GM12872 (cell line): ENCODE measurements at regions not wholly inside any gene's neighbourhood (a gene's known extent, or its start where the extent isn't known, plus 50 kb on each side); places are given as distances from the start of the nearest gene placed in this dataset.

Source experiments
- TF ChIP-seq, protein P1 (sequence below): IDR thresholded peaks from 3 replicates; pipeline ENCODE4 v1.5.1; 2011; ENCODE audit warnings: low read depth, mild to moderate bottlenecking, low read length, moderate library complexity; ENCODE audit not compliant: insufficient read depth

DNA sequence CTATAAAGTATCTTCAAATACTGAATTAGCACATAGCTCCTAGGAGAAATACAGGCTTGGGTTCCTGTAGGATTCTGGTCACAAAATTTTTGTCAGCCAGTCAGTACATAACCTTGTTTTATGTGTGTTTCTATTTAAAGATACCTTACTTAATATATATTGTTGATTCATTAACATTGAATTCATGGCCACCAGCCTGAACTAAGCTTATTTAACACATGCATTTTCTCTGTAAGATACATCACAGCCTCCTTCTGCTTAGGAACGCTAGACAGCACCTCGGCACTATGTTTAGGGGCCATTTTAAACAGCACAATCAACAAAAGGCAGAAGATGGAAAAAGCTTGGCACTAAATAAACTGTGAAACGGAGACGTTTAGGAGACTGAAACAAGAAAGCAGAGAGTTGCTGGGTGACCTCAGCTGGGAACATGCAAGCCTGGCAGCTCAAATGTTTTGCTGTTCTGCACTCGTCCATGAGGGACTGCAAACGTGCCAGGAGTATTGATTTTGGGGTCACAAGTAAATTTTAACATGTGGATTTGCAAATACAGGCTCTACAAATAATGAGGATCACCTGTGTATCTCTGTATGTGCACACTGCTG is 432.2 kb upstream of the TPM1 start:
- TF ChIP-seq, protein P1, sequence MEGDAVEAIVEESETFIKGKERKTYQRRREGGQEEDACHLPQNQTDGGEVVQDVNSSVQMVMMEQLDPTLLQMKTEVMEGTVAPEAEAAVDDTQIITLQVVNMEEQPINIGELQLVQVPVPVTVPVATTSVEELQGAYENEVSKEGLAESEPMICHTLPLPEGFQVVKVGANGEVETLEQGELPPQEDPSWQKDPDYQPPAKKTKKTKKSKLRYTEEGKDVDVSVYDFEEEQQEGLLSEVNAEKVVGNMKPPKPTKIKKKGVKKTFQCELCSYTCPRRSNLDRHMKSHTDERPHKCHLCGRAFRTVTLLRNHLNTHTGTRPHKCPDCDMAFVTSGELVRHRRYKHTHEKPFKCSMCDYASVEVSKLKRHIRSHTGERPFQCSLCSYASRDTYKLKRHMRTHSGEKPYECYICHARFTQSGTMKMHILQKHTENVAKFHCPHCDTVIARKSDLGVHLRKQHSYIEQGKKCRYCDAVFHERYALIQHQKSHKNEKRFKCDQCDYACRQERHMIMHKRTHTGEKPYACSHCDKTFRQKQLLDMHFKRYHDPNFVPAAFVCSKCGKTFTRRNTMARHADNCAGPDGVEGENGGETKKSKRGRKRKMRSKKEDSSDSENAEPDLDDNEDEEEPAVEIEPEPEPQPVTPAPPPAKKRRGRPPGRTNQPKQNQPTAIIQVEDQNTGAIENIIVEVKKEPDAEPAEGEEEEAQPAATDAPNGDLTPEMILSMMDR: no peak

DNA sequence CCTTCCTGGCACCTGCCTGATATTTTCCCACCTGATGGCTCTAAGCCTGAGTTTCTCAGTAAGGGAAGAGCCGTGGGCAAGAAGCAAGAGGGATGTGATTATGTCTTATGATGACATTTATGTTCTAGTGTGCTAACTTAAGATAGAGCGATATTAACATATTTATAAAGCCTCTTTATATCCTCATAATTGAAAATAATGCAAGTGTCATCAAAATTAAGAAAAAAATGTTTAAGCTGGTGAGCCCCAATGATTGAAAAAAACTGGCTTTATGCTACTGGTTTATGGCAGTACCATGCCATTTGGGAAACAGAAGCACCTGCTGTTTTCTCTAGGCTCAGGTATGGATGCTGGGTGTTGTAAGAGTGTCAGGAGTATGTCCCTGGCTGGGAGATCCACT is 431.5 kb upstream of the TPM1 start:
- TF ChIP-seq, protein P1: no peak

DNA sequence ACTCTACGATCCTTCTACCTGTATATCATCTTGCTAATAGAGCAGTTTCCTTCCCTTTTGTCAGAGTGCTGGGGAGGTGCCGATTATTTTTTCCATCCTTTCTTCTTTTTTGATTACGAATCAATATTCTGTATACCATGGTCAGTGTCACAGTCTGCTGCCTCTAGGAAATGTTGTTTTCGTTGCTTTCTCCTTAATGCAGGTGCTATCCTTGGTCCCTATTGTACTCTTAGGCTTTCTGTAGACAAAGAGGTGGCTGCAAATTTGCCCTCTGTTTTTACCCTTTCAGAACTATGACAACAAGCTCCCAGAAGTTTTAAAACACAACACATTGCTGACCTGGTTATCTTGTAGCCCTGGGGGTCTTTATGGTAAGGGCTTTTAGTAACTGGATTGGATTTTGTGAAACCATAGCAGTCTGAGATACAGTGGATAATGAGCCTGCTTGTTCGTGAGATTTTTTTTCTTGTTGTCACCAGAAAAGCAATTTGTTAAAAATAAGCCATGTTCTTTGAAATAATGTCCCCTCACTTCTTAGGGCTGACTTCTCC is 430.3 kb upstream of the TPM1 start:
- TF ChIP-seq, protein P1: no peak

DNA sequence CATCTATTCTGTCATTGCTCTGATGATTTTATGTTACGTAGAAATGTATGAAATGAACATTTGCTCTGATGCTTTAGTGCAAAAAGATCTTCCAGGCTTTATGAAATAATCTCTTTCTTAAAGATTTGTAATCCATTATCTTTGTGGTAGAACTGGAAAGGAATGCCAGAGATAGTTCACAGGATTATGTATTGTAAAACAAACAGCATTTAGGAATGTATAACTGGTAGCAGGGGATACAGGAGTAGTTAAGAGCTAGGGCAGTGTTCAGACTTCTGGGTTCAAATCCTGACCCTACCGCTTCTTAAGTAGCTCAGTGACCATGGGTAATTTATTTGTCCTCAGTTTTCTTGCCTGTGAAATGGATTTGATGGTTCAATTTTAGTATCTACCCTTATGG is 429.8 kb upstream of the TPM1 start:
- TF ChIP-seq, protein P1: no peak

DNA sequence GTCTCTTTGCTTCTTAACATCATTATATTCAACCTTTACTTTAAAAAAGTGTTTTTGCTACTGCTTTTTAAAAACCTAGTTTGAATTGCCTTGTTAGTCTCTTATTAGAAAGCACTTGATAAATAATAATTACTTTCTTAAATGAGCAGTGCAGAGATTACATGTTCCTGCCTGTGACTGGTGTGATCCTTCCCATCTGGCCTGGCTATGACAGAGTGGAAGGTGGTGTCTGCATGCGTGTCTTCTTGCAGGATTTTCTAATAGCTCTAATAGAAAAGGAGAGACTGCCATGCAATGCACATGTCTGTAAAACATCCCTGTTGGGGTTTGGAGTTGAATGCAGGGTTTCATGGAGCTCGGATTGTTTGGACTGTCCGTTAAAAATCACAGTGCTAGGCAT is 425.8 kb upstream of the TPM1 start:
- TF ChIP-seq, protein P1: no peak

DNA sequence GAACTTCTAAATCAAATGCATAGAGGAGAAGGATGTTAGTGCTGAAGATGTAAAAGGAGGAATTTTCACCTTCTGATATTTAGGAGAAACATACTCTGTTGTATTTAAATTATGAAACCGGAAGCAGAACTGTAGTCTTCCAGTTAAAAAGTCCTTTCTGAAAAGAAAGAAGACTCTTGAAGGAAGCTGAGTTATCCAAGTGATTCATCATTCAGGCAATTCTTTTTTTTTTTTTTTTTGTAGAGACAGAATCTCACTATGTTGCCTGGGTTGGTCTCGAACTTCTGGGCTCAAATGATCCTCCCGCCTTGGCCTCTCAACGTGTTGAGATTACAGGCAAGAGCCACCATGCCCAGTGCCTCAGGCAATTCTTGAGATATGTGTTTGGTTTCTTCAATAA is 424.8 kb upstream of the TPM1 start:
- TF ChIP-seq, protein P1: no peak

DNA sequence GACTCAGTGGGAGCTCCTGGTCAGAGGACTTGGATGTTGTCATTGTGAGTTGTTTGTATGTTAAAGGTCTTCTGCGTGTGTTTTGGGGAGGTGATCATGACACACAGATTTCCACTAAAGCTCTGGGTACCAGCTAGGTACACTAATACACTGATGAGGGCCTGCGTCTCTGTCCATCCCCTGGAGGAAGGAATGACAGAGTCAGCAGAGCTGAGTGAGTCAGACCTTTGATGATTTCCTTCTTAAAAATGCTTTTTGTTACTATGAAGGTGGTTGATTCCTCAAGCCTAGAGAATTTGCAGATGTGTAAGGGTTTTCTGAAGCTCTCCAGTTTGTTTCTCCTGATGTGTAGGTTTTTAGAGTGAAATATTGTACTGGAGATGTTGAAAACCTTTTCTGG is 424.1 kb upstream of the TPM1 start:
- TF ChIP-seq, protein P1: no peak
